ENCODE measurements at regions not wholly inside any gene's neighbourhood (a gene's known extent, or its start where the extent isn't known, plus 50 kb on each side); places are given as distances from the start of the nearest gene placed in this dataset.

DNA sequence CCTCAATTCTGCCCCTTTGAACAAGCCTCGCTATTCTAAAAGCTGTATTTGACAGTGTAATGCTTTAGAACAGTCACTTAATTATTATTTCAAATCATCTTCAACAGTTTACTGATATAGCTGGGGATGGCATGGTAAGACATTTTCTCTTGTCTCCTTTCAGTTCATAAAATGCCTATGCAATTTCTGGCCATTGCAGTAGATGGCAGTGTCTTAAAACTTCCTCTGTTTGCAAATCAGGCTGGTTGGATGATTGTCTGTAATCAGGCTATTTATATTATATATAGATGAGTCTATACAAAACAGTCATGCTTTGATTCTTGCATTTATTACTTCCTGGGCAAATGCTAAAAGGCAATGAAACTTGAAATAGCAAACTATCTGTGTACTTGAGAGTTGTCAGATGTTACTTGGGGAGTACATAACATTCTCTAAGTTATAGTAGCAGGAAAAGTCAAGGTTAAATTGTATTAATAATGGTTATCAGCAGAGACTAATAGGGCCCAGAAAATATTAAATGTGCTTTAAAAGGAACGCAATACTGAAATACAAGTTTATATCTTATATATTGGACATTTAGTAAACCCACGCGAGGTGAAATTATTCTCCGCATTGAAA is 55.5 kb upstream of the LHFPL3 start:
- Histone ChIP-seq H4K20me1 (ENCODE audit: control insufficient read depth, insufficient read depth, insufficient read length) (no peaks in the 10 kb centered on the region), H3K23me2 (ENCODE audit: insufficient read length, low read depth, low read length, poor library complexity, severe bottlenecking) (no peaks in the 10 kb centered on the region), H3K4me2 (ENCODE audit: insufficient read depth, insufficient read length, low read length) (no peak overlapping the region), H3K14ac (ENCODE audit: insufficient read depth, low read length) (no peak overlapping the region), H3K9me3 (ENCODE audit: control insufficient read depth, low read depth, low read length) (no peaks in the 10 kb centered on the region), H4K5ac (ENCODE audit: insufficient read length, low read depth, low read length) (no peak overlapping the region), H2BK120ac (ENCODE audit: low read depth, low read length, poor library complexity, severe bottlenecking) (no peak overlapping the region), H3K79me1 (ENCODE audit: insufficient read depth, low read depth, low read length, poor library complexity, severe bottlenecking) (no peaks in the 10 kb centered on the region), H4K91ac (ENCODE audit: insufficient read length, low read depth, low read length) (no peak overlapping the region), H3K4ac (ENCODE audit: low read depth, low read length) (no peak overlapping the region), H3K23ac (ENCODE audit: insufficient read length, low read depth, low read length) (no peak overlapping the region), H2BK12ac (ENCODE audit: insufficient read length, low read depth, low read length) (no peak overlapping the region), H3K27me3 (ENCODE audit: insufficient read depth, low read length) (no peaks in the 10 kb centered on the region), H3K27ac (ENCODE audit: insufficient read length, low read depth, low read length) (no peak overlapping the region), H2AFZ (ENCODE audit: low read length) (no peak overlapping the region), H3K4me1 (ENCODE audit: insufficient read depth, low read length) (no peaks in the 10 kb centered on the region), H2BK15ac (ENCODE audit: low read depth, low read length) (no peak overlapping the region), H2BK5ac (ENCODE audit: insufficient read length, low read length) (no peak overlapping the region), H2AK5ac (ENCODE audit: insufficient read length, low read length) (no peak overlapping the region), H3K56ac (ENCODE audit: insufficient read length, low read depth, low read length) (no peak overlapping the region), H2BK20ac (ENCODE audit: low read depth, low read length, poor library complexity, severe bottlenecking) (no peak overlapping the region), H4K8ac (replicated peaks; ENCODE audit: insufficient read length, low read depth, low read length) (no peak overlapping the region), H3K18ac (ENCODE audit: insufficient read length, low read depth, low read length) (no peak overlapping the region), H3K79me2 (ENCODE audit: insufficient read depth, low read length) (no peaks in the 10 kb centered on the region), H3T11ph (ENCODE audit: low read length) (no peak overlapping the region), H3K9ac (ENCODE audit: extremely low read depth, insufficient read length, low read length) (no peak overlapping the region)
- Mint-ChIP-seq H3K9me3 (peaks cover 19 to 28% of the 10 kb centered on the region in 2 experiments), H3K4me1 (no peaks in the 10 kb centered on the region), H3K27me3 (ENCODE audit: low read depth) (no peaks in the 10 kb centered on the region; the same call in 1 of the 2 replicates), H3K4me3 (no peak overlapping the region), H3K27ac (no peak overlapping the region), H3K36me3 (ENCODE audit: insufficient read depth in 1 of 3, low read depth in 3 of 3) (peaks cover 6 to 11% (median 9%) of the 10 kb centered on the region in 3 experiments; a peak in 5 of 7 replicates)
- DNase-seq, result no peak
- TF ChIP-seq, protein P1, sequence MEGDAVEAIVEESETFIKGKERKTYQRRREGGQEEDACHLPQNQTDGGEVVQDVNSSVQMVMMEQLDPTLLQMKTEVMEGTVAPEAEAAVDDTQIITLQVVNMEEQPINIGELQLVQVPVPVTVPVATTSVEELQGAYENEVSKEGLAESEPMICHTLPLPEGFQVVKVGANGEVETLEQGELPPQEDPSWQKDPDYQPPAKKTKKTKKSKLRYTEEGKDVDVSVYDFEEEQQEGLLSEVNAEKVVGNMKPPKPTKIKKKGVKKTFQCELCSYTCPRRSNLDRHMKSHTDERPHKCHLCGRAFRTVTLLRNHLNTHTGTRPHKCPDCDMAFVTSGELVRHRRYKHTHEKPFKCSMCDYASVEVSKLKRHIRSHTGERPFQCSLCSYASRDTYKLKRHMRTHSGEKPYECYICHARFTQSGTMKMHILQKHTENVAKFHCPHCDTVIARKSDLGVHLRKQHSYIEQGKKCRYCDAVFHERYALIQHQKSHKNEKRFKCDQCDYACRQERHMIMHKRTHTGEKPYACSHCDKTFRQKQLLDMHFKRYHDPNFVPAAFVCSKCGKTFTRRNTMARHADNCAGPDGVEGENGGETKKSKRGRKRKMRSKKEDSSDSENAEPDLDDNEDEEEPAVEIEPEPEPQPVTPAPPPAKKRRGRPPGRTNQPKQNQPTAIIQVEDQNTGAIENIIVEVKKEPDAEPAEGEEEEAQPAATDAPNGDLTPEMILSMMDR (conservative IDR thresholded peaks at IDR 0.05), result peak; percentile 54
- no CpG with 5 or more reads among the region's 5 CpGs for whole genome bisulfite sequencing (ENCODE audit: extremely low coverage, insufficient read length, low lambda C conversion rate)
